ENCODE measurements at regions not wholly inside any gene's neighbourhood (a gene's known extent, or its start where the extent isn't known, plus 50 kb on each side); places are given as distances from the start of the nearest gene placed in this dataset.
A peak's percentile ranks its signal among the peaks of the same experiment; 100 is the strongest.

GRCh38 chr4:129342819-129343408 lies 247.0 kb downstream of the C4orf33 start:
- no peaks in the 10 kb centered on the region for H4K20me1 ChIP-seq (ENCODE audit: control insufficient read depth, extremely low read depth, insufficient read depth, low read length)
- no peak overlapping the region for H3K27ac ChIP-seq (ENCODE audit: insufficient read depth, low read length)
- peak overlapping the region; percentile 47 for H2AFZ ChIP-seq (ENCODE audit: low read length)
- no peaks in the 10 kb centered on the region for H3K36me3 ChIP-seq (ENCODE audit: control insufficient read depth, insufficient read depth, low read length)
- H3K4me3 ChIP-seq (replicated peaks in 1 of 4; ENCODE audit: control extremely low read depth in 1 of 4, insufficient read depth in 1 of 4, low read depth in 3 of 4, low read length in 4 of 4): peak overlapping the region in 3 of 4 experiments; percentile 19 to 50 (median 38)
- H3K9ac ChIP-seq (ENCODE audit: insufficient read depth, low read length): no peak overlapping the region
- H3K4me2 ChIP-seq (ENCODE audit: extremely low read depth, insufficient read depth, low read length): peak overlapping the region; percentile 61
- no peaks in the 10 kb centered on the region for H3K27me3 ChIP-seq (ENCODE audit: control insufficient read depth, insufficient read depth, low read length)
- DNase-seq (ENCODE audit: low read depth in 2 of 2): peak; percentile 61 to 90
- no peak for TF ChIP-seq CTCF (conservative IDR thresholded peaks at IDR 0.05 in 1 of 2, IDR thresholded peaks at IDR 0.05 in 1 of 2; ENCODE audit: low read depth in 1 of 2, low read length in 2 of 2)
- no peaks in the 10 kb centered on the region for H3K4me1 ChIP-seq (ENCODE audit: control insufficient read depth, extremely low read depth, insufficient read depth, low read length)
- H3K79me2 ChIP-seq (ENCODE audit: control insufficient read depth, insufficient read depth, low read length): no peaks in the 10 kb centered on the region
- no peaks in the 10 kb centered on the region for H3K9me3 ChIP-seq (ENCODE audit: control insufficient read depth, insufficient read depth, low read depth, low read length)

GRCh38 chr4:129344058-129344457 lies 248.1 kb downstream of the C4orf33 start:
- Histone ChIP-seq H3K9me3 (ENCODE audit: control insufficient read depth, insufficient read depth, low read depth, low read length) (no peaks in the 10 kb centered on the region), H4K20me1 (ENCODE audit: control insufficient read depth, extremely low read depth, insufficient read depth, low read length) (no peaks in the 10 kb centered on the region), H3K4me1 (ENCODE audit: control insufficient read depth, extremely low read depth, insufficient read depth, low read length) (no peaks in the 10 kb centered on the region), H3K4me2 (ENCODE audit: extremely low read depth, insufficient read depth, low read length) (no peak overlapping the region), H3K27ac (ENCODE audit: insufficient read depth, low read length) (no peak overlapping the region), H3K27me3 (ENCODE audit: control insufficient read depth, insufficient read depth, low read length) (no peaks in the 10 kb centered on the region), H3K4me3 (replicated peaks in 1 of 4; ENCODE audit: control extremely low read depth in 1 of 4, insufficient read depth in 1 of 4, low read depth in 3 of 4, low read length in 4 of 4) (no peak overlapping the region), H3K36me3 (ENCODE audit: control insufficient read depth, insufficient read depth, low read length) (no peaks in the 10 kb centered on the region), H2AFZ (ENCODE audit: low read length) (no peak overlapping the region), H3K79me2 (ENCODE audit: control insufficient read depth, insufficient read depth, low read length) (no peaks in the 10 kb centered on the region), H3K9ac (ENCODE audit: insufficient read depth, low read length) (no peak overlapping the region)
- TF ChIP-seq CTCF (conservative IDR thresholded peaks at IDR 0.05 in 1 of 2, IDR thresholded peaks at IDR 0.05 in 1 of 2; ENCODE audit: low read depth in 1 of 2, low read length in 2 of 2) (peak; percentile 64 to 80), EZH2 (IDR thresholded peaks at IDR 0.05; ENCODE audit: low read length, missing control alignments) (no peak)
- peak; percentile 11 to 64 for DNase-seq (ENCODE audit: low read depth in 2 of 2)

GRCh38 chr4:129345609-129346008 lies 249.7 kb downstream of the C4orf33 start:
- no peak overlapping the region for H3K9ac ChIP-seq (ENCODE audit: insufficient read depth, low read length)
- H3K79me2 ChIP-seq (ENCODE audit: control insufficient read depth, insufficient read depth, low read length): no peaks in the 10 kb centered on the region
- H3K4me1 ChIP-seq (ENCODE audit: control insufficient read depth, extremely low read depth, insufficient read depth, low read length): no peaks in the 10 kb centered on the region
- H3K9me3 ChIP-seq (ENCODE audit: control insufficient read depth, insufficient read depth, low read depth, low read length): no peaks in the 10 kb centered on the region
- no peak overlapping the region for H2AFZ ChIP-seq (ENCODE audit: low read length)
- H4K20me1 ChIP-seq (ENCODE audit: control insufficient read depth, extremely low read depth, insufficient read depth, low read length): no peaks in the 10 kb centered on the region
- no peak overlapping the region for H3K27ac ChIP-seq (ENCODE audit: insufficient read depth, low read length)
- H3K4me3 ChIP-seq (replicated peaks in 1 of 4; ENCODE audit: control extremely low read depth in 1 of 4, insufficient read depth in 1 of 4, low read depth in 3 of 4, low read length in 4 of 4): no peak overlapping the region
- H3K27me3 ChIP-seq (ENCODE audit: control insufficient read depth, insufficient read depth, low read length): no peaks in the 10 kb centered on the region
- DNase-seq (ENCODE audit: low read depth in 2 of 2): no peak
- H3K36me3 ChIP-seq (ENCODE audit: control insufficient read depth, insufficient read depth, low read length): no peaks in the 10 kb centered on the region
- TF ChIP-seq CTCF (conservative IDR thresholded peaks at IDR 0.05 in 1 of 2, IDR thresholded peaks at IDR 0.05 in 1 of 2; ENCODE audit: low read depth in 1 of 2, low read length in 2 of 2) (no peak), EZH2 (IDR thresholded peaks at IDR 0.05; ENCODE audit: low read length, missing control alignments) (no peak)
- no peak overlapping the region for H3K4me2 ChIP-seq (ENCODE audit: extremely low read depth, insufficient read depth, low read length)

Data from fibroblast of lung (primary cell).